GM23248 (cell line): ENCODE measurements at regions not wholly inside any gene's neighbourhood (a gene's known extent, or its start where the extent isn't known, plus 50 kb on each side); places are given as distances from the start of the nearest gene placed in this dataset.

Experiments
- DNase-seq: peaks from one replicate; pipeline ENCODE4 v3.0.0-alpha.2; 2015
- H2AFZ ChIP-seq: fragments of 200-600 bp; sonication (generic); 2 replicates; pipeline ENCODE4 v1.6.1; 2016; ENCODE audit warnings: antibody characterized with exemption
- H3F3A ChIP-seq: fragments of 200-600 bp; sonication (generic); 2 replicates; pipeline ENCODE4 v1.6.1; 2016; ENCODE audit warnings: mild to moderate bottlenecking, antibody characterized with exemption, mixed run types; ENCODE audit not compliant: insufficient read depth
- H3K27ac ChIP-seq: fragments of 200-600 bp; sonication (generic); 2 replicates; pipeline ENCODE4 v1.5.1; 2016; ENCODE audit warnings: mild to moderate bottlenecking
- H3K27me3 ChIP-seq: fragments of 200-600 bp; sonication (generic); replicated peaks from 2 replicates; pipeline ENCODE4 v1.6.1; 2016; ENCODE audit warnings: mild to moderate bottlenecking; ENCODE audit not compliant: insufficient read depth
- H3K36me3 ChIP-seq: fragments of 200-600 bp; sonication (generic); 2 replicates; pipeline ENCODE4 v1.6.1; 2016; ENCODE audit warnings: low read depth, mild to moderate bottlenecking
- H3K4me1 ChIP-seq: fragments of 200-600 bp; sonication (generic); 2 replicates; pipeline ENCODE4 v1.6.1; 2016; ENCODE audit warnings: mild to moderate bottlenecking; ENCODE audit not compliant: insufficient read depth
- H3K4me2 ChIP-seq: fragments of 200-600 bp; sonication (generic); one replicate; pipeline ENCODE4 v1.6.1; 2016; ENCODE audit warnings: mild to moderate bottlenecking; ENCODE audit not compliant: unreplicated experiment
- H3K4me3 ChIP-seq: fragments of 200-600 bp; sonication (generic); 2 replicates; pipeline ENCODE4 v1.5.1; 2016; ENCODE audit warnings: mild to moderate bottlenecking
- H3K79me2 ChIP-seq: fragments of 200-600 bp; sonication (generic); 2 replicates; pipeline ENCODE4 v1.6.1; 2016; ENCODE audit warnings: mild to moderate bottlenecking; ENCODE audit not compliant: insufficient read depth
- H3K9ac ChIP-seq: fragments of 200-600 bp; sonication (generic); 2 replicates; pipeline ENCODE4 v1.6.1; 2016; ENCODE audit warnings: mild to moderate bottlenecking
- H3K9me2 ChIP-seq: fragments of 200-600 bp; sonication (generic); 2 replicates; pipeline ENCODE4 v1.6.1; 2016; ENCODE audit warnings: mixed run types, mild to moderate bottlenecking, moderate library complexity; ENCODE audit not compliant: insufficient read depth
- H3K9me3 ChIP-seq: fragments of 200-600 bp; sonication (generic); one replicate; pipeline ENCODE4 v1.6.1; 2017; ENCODE audit warnings: low read depth
- H4K20me1 ChIP-seq: fragments of 200-600 bp; sonication (generic); 2 replicates; pipeline ENCODE4 v1.6.0; 2016; ENCODE audit not compliant: insufficient read depth
- EZH2 ChIP-seq: fragments of 200-600 bp; sonication (generic); IDR thresholded peaks from 2 replicates; pipeline ENCODE4 v1.6.1; 2018; ENCODE audit warnings: antibody characterized with exemption, mild to moderate bottlenecking; ENCODE audit not compliant: insufficient read depth, poor library complexity, severe bottlenecking
- EZH2phosphoT487 ChIP-seq: fragments of 200-600 bp; sonication (generic); IDR thresholded peaks from 2 replicates; pipeline ENCODE4 v1.6.1; 2018; ENCODE audit warnings: antibody characterized with exemption, moderate library complexity, mild to moderate bottlenecking, low read depth; ENCODE audit not compliant: insufficient read depth
- WGBS, 2 experiments: methylation state at CpG; one replicate each; pipeline ENCODE4 v1.1.6; 2015 to 2017; ENCODE audit warnings: low lambda C conversion rate in 2 of 2, low coverage in 1 of 2; ENCODE audit errors: missing lambda C conversion rate in 2 of 2; 5-methylcytosine and 5-hydroxymethylcytosine counted together
- in situ Hi-C: fragments of 300-500 bp; cut with MboI; formaldehyde crosslinking; loops from 2 replicates; pipeline ENCODE4 v1.15.0; 2020

DNA sequence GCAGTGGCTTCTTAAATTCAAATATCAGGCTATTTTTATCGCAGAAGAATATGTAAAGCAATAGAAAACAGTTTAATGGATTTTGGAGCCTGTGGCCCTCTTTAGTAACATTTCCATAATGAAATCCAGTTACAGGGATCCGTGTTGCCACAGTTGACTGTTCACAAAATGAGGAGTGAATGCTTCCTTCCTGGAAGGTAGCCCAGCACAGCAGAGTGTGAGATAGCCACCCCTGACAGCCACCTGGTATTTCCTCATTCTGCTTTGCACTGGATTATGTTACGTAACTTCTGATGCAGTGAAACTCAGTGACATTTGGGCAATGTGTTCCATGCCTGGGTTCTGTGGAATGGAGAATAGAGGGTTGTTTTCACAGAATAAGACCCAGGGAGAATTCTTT is 517.2 kb downstream of the RBFOX1 start:
- Histone ChIP-seq H4K20me1 (no peaks in the 10 kb centered on the region), H3K27ac (no peak overlapping the region), H3K9ac (no peak overlapping the region), H3K4me3 (no peak overlapping the region), H3K9me2 (no peaks in the 10 kb centered on the region), H3K27me3 (no peaks in the 10 kb centered on the region), H3K4me1 (no peaks in the 10 kb centered on the region), H3K9me3 (peaks cover 5% of the 10 kb centered on the region), H3K79me2 (no peaks in the 10 kb centered on the region), H3F3A (no peaks in the 10 kb centered on the region), H3K4me2 (no peak overlapping the region), H3K36me3 (no peaks in the 10 kb centered on the region), H2AFZ (no peak overlapping the region)
- DNase-seq, result no peak
- WGBS, 2 experiments, result 5 to 18% methylated on average over 3 of the region's 3 CpGs
- TF ChIP-seq EZH2phosphoT487, result no peak
- TF ChIP-seq EZH2, result no peak
- in situ Hi-C loops, result no loop called here

DNA sequence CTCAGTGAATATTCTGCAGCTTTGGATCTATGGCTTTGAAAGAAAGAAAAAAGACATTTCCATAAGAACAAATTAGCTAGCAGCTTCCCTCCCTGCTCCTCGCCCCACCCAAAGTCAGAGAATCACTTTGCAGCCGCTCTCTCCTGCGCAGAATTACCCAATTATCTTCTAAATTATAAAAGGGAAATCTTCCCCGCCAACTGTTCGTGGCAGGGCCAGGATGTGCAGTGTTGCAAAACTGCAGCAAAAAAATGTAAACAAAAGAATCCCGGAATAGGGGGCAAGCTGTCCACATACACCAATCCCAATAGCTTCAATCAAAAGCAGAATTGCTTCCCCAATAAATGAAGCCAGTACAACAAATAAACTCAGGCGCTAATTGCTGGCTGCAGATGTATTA is 510.6 kb downstream of the RBFOX1 start:
- no peaks in the 10 kb centered on the region for H3K27me3 ChIP-seq
- no peaks in the 10 kb centered on the region for H4K20me1 ChIP-seq
- no peaks in the 10 kb centered on the region for H3F3A ChIP-seq
- no peak for TF ChIP-seq EZH2phosphoT487
- TF ChIP-seq EZH2, result no peak
- WGBS, 2 experiments, result 10 to 11% methylated on average over 7 of the region's 7 CpGs
- DNase-seq, result no peak
- H3K9me3 ChIP-seq, result peaks cover 5% of the 10 kb centered on the region
- H3K4me3 ChIP-seq, result no peak overlapping the region
- H3K79me2 ChIP-seq, result no peaks in the 10 kb centered on the region
- in situ Hi-C loops, result no loop called here
- no peaks in the 10 kb centered on the region for H3K36me3 ChIP-seq
- no peaks in the 10 kb centered on the region for H3K4me1 ChIP-seq
- no peak overlapping the region for H3K9ac ChIP-seq
- H3K9me2 ChIP-seq, result no peaks in the 10 kb centered on the region
- no peak overlapping the region for H2AFZ ChIP-seq
- no peak overlapping the region for H3K27ac ChIP-seq
- H3K4me2 ChIP-seq, result no peak overlapping the region

DNA sequence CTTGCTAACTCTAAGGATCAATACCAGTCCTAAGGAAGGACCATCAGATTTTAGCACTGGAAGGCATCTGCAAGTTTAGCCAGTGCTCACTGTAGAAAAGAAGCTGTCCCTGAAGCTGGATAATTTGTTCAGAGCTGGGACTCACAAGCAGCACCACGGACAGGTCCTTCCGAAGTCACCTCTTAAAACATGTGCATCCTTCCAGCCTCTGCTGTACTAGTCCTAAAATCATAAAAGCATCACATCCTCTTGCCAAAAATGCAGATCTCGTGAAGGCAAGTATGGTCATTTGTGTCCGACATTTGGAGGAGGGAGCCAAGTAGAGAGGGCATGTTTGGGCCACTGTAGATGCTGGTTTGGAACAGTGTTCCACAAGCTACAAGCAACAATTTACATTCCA is 506.9 kb downstream of the RBFOX1 start:
- Histone ChIP-seq H4K20me1 (no peaks in the 10 kb centered on the region), H2AFZ (no peak overlapping the region), H3K36me3 (no peaks in the 10 kb centered on the region), H3K27me3 (no peaks in the 10 kb centered on the region), H3K9ac (no peak overlapping the region), H3F3A (no peaks in the 10 kb centered on the region), H3K4me2 (no peak overlapping the region), H3K4me1 (no peaks in the 10 kb centered on the region), H3K9me3 (no peaks in the 10 kb centered on the region), H3K4me3 (no peak overlapping the region), H3K9me2 (no peaks in the 10 kb centered on the region), H3K79me2 (no peaks in the 10 kb centered on the region), H3K27ac (no peak overlapping the region)
- in situ Hi-C loops, result no loop called here
- DNase-seq, result no peak
- TF ChIP-seq EZH2 (no peak), EZH2phosphoT487 (no peak)
- WGBS, 2 experiments, result 5 to 8% methylated on average over 4 of the region's 4 CpGs

DNA sequence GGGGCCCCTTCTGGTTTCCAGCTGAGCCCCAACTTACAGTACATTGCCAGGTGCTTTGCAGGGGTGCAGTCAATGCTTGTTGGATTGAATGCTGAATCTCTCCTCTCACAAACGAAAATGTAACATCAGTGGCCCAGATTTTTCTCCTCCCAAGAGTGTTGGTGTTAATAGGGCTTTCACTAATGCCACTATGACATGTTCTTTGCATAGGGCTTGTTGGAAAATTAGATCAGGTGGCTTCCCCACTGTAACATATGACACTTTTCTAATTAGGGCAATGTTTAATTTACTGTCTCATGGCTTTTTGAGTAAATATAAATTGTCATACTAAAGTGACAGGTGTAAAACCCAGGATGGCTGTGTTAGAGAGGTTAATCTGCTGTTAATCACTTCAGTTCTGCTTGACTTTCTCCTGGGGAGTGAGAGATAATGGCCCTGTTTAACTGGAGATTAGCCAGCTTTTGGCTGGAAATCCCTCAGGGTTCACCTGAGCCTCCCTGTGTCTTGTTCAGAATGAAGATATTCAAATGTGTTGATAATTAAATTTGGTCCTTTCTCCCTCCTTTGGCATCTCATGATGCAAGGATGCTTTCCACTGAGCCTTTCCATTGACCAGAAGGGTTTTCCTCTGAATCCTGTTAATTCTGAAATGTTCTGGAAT is 502.3 kb downstream of the RBFOX1 start:
- no peak overlapping the region for H2AFZ ChIP-seq
- H3F3A ChIP-seq, result no peaks in the 10 kb centered on the region
- no peak for DNase-seq
- no peaks in the 10 kb centered on the region for H3K27me3 ChIP-seq
- H3K27ac ChIP-seq, result no peak overlapping the region
- no peaks in the 10 kb centered on the region for H4K20me1 ChIP-seq
- no peak overlapping the region for H3K4me2 ChIP-seq
- no peaks in the 10 kb centered on the region for H3K4me1 ChIP-seq
- no peak overlapping the region for H3K4me3 ChIP-seq
- in situ Hi-C loops, result no loop called here
- 0% methylated on average over 1 of the region's 1 CpG for WGBS, 2 experiments
- H3K36me3 ChIP-seq, result no peaks in the 10 kb centered on the region
- no peak for TF ChIP-seq EZH2phosphoT487
- no peak for TF ChIP-seq EZH2
- H3K79me2 ChIP-seq, result no peaks in the 10 kb centered on the region
- H3K9me3 ChIP-seq, result no peaks in the 10 kb centered on the region
- H3K9ac ChIP-seq, result no peak overlapping the region
- no peaks in the 10 kb centered on the region for H3K9me2 ChIP-seq

DNA sequence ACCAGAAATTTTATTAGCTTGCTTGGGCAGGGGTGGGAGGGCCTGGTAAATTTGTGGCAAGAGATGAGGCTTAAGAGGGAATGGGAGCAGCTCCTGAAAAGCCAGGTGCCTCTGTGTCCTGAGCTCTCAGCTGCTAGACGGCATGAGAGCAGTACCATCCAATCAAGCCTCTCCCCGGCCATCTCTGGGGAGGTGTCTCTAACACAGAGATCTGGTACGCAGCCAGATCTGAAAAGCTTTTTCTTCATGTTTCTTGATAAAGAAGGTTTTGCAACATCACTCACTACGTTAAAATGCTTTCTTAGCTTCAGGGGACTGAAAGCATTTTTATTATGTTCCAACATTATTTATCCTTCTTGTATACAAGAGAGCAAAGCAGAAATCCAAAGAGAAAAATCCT is 488.2 kb downstream of the RBFOX1 start:
- H3K4me3 ChIP-seq, result no peak overlapping the region
- H4K20me1 ChIP-seq, result no peaks in the 10 kb centered on the region
- no peaks in the 10 kb centered on the region for H3K79me2 ChIP-seq
- H3K4me1 ChIP-seq, result no peaks in the 10 kb centered on the region
- WGBS, 2 experiments, result 7 to 8% methylated on average over 4 of the region's 4 CpGs
- no peaks in the 10 kb centered on the region for H3K36me3 ChIP-seq
- no peak overlapping the region for H3K27ac ChIP-seq
- H3K9ac ChIP-seq, result no peak overlapping the region
- in situ Hi-C loops, result no loop called here
- H3K9me3 ChIP-seq, result no peaks in the 10 kb centered on the region
- TF ChIP-seq EZH2 (no peak), EZH2phosphoT487 (no peak)
- no peaks in the 10 kb centered on the region for H3F3A ChIP-seq
- no peak for DNase-seq
- H2AFZ ChIP-seq, result no peak overlapping the region
- H3K9me2 ChIP-seq, result no peaks in the 10 kb centered on the region
- H3K4me2 ChIP-seq, result no peak overlapping the region
- no peaks in the 10 kb centered on the region for H3K27me3 ChIP-seq
